Panc1 (cell line): ENCODE measurements at regions not wholly inside any gene's neighbourhood (a gene's known extent, or its start where the extent isn't known, plus 50 kb on each side); places are given as distances from the start of the nearest gene placed in this dataset.

Experiments used
- ATAC-seq: fragments of 200-7000 bp; cut with Tn5 transposase; 2 replicates; pipeline ENCODE4 v1.9.1; 2020; ENCODE audit warnings: mild to moderate bottlenecking, moderate library complexity
- BruUV-seq: library from RNA; stranded (reverse); fragments of 400-500 nt; replicated peaks from 2 replicates; lab custom pipeline; 2021; lab: Mats Ljungman, UMichigan
- CTCF ChIA-PET: fragments of 300-600 bp; sonication (Branson Sonifier 250); formaldehyde crosslinking; loops from one replicate; lab custom pipeline; 2022; ENCODE audit warnings: antibody characterized with exemption; lab: Charles Lee
- POLR2A ChIA-PET: fragments of 300-600 bp; sonication (Branson Sonifier 250); formaldehyde crosslinking; loops from one replicate; lab custom pipeline; 2022; ENCODE audit warnings: antibody characterized with exemption; lab: Charles Lee
- DNase-seq: peaks from one replicate; pipeline ENCODE4 v3.0.0-alpha.2; 2010; ENCODE audit warnings: low read depth, low spot score
- H3K27ac ChIP-seq: 2 replicates; pipeline ENCODE4 v1.5.1; 2011; ENCODE audit warnings: mild to moderate bottlenecking, low read length, inconsistent platforms
- H3K27me3 ChIP-seq: fragments of 200-500 bp; sonication (Bioruptor generic); 2 replicates; pipeline ENCODE4 v1.6.0; 2014; ENCODE audit warnings: low read length, inconsistent platforms; ENCODE audit not compliant: control insufficient read depth, insufficient read depth
- H3K36me3 ChIP-seq: fragments of 200-500 bp; sonication (Bioruptor generic); 2 replicates; pipeline ENCODE4 v1.5.1; 2014; ENCODE audit warnings: inconsistent platforms, mild to moderate bottlenecking, low read length, moderate library complexity; ENCODE audit not compliant: control insufficient read depth, insufficient read depth
- H3K4me1 ChIP-seq: 2 replicates; pipeline ENCODE4 v1.5.1; 2011; ENCODE audit warnings: inconsistent platforms, mild to moderate bottlenecking, low read length, moderate library complexity; ENCODE audit not compliant: control insufficient read depth, insufficient read depth
- H3K4me3 ChIP-seq, 2 experiments: 2 replicates each; pipeline ENCODE4 v1.5.1; 2011 to 2012; ENCODE audit warnings: low read depth in 2 of 2, low read length in 2 of 2, mild to moderate bottlenecking in 2 of 2, inconsistent platforms in 1 of 2, moderate library complexity in 1 of 2
- H3K9me3 ChIP-seq: fragments of 200-500 bp; sonication (Bioruptor generic); 2 replicates; pipeline ENCODE4 v1.5.1; 2014; ENCODE audit warnings: low read depth, mild to moderate bottlenecking, inconsistent platforms, low read length, moderate library complexity; ENCODE audit not compliant: control insufficient read depth, insufficient read depth
- CTCF ChIP-seq: fragments of 450-650 bp; IDR thresholded peaks from 2 replicates; pipeline ENCODE4 v1.5.1; 2017; ENCODE audit warnings: mild to moderate bottlenecking
- POLR2AphosphoS5 ChIP-seq: IDR thresholded peaks from 2 replicates; pipeline ENCODE4 v1.6.1; 2012; ENCODE audit warnings: mild to moderate bottlenecking, low read depth, low read length, moderate library complexity
- REST ChIP-seq, 2 experiments: IDR thresholded peaks; 2 replicates each; pipeline ENCODE4 v1.6.1; 2011 to 2012; ENCODE audit warnings: low read depth in 2 of 2, control low read depth in 1 of 2, low read length in 1 of 2, mild to moderate bottlenecking in 1 of 2, moderate library complexity in 1 of 2; ENCODE audit not compliant: insufficient read depth in 1 of 2
- SIN3A ChIP-seq: IDR thresholded peaks from 2 replicates; pipeline ENCODE4 v1.6.1; 2012; ENCODE audit warnings: low read depth, mild to moderate bottlenecking, low read length, moderate library complexity, borderline replicate concordance; ENCODE audit not compliant: insufficient read depth
- TCF7L2 ChIP-seq: IDR thresholded peaks from 2 replicates; pipeline ENCODE4 v1.6.1; 2011; ENCODE audit warnings: mild to moderate bottlenecking, low read depth, low read length, inconsistent platforms
- in situ Hi-C: cut with HindIII; loops from 2 replicates; pipeline ENCODE4 v1.10.0; 2016; ENCODE audit warnings: low sequenced_read_pairs, low pct_unique_long_range_greater_than_20kb
- intact Hi-C: fragments of 100-400 bp; cut with micrococcal nuclease; formaldehyde crosslinking; loops from one replicate; pipeline ENCODE4 v1.10.0; 2022; ENCODE audit not compliant: unreplicated experiment

GRCh38 chr6:71406865-71407860 is 118.6 kb downstream of the OGFRL1 start:
- Histone ChIP-seq H3K4me1 (peaks cover 98% of the 10 kb centered on the region), H3K27ac (peak overlapping the region; percentile 100), H3K36me3 (peaks cover 15% of the 10 kb centered on the region; the same call in 1 of the 2 replicates), H3K9me3 (no peaks in the 10 kb centered on the region), H3K4me3 (peak overlapping the region in 1 of 2 experiments; percentile 15; a peak in 2 of 4 replicates), H3K27me3 (no peaks in the 10 kb centered on the region)
- peak; percentile 73 for ATAC-seq
- in situ Hi-C loops: no loop called here
- intact Hi-C loops: no loop called here
- peak; percentile 82 for DNase-seq
- CTCF ChIA-PET: no interaction called here
- no TSS peak for BruUV-seq
- POLR2A ChIA-PET: interaction anchor here (1.0 kb wide), 1 partner anchor 11 kb away, joined by 3 read pairs; no protein-coding TSS in a partner anchor
- no peak for TF ChIP-seq CTCF
- peak; percentile 54 for TF ChIP-seq POLR2AphosphoS5
- peak; percentile 60 for TF ChIP-seq TCF7L2

- no TSS peak for BruUV-seq
- CTCF ChIA-PET: interaction anchor here (0.7 kb wide), 1 partner anchor 1980 kb away, joined by 4 read pairs; no protein-coding TSS in a partner anchor
- no peaks in the 10 kb centered on the region for H3K27me3 ChIP-seq
- peaks cover 98% of the 10 kb centered on the region for H3K4me1 ChIP-seq
- H3K4me3 ChIP-seq: no peak overlapping the region; a peak in 1 of 4 replicates
- H3K9me3 ChIP-seq: no peaks in the 10 kb centered on the region
- no peak for DNase-seq
- H3K36me3 ChIP-seq: peaks cover 14% of the 10 kb centered on the region; the same call in 1 of the 2 replicates
- POLR2A ChIA-PET: interaction anchor here (1.0 kb wide), 1 partner anchor 9 kb away, joined by 3 read pairs; no protein-coding TSS in a partner anchor
- no peak for ATAC-seq
- in situ Hi-C loops: no loop called here
- peak overlapping the region; percentile 100 for H3K27ac ChIP-seq
- TF ChIP-seq POLR2AphosphoS5 (no peak; the same call in 1 of the 2 replicates), SIN3A (no peak), CTCF (no peak), TCF7L2 (no peak), REST (IDR thresholded peaks at IDR 0.05; ENCODE audit: insufficient read depth in 1 of 2, low read depth in 2 of 2, low read length in 1 of 2) (no peak)
- intact Hi-C loops: no loop called here
Observed at GRCh38 chr6:71408787-71409723, 120.4 kb downstream of the OGFRL1 start.
